ENCODE measurements at regions not wholly inside any gene's neighbourhood (a gene's known extent, or its start where the extent isn't known, plus 50 kb on each side); places are given as distances from the start of the nearest gene placed in this dataset.

DNA sequence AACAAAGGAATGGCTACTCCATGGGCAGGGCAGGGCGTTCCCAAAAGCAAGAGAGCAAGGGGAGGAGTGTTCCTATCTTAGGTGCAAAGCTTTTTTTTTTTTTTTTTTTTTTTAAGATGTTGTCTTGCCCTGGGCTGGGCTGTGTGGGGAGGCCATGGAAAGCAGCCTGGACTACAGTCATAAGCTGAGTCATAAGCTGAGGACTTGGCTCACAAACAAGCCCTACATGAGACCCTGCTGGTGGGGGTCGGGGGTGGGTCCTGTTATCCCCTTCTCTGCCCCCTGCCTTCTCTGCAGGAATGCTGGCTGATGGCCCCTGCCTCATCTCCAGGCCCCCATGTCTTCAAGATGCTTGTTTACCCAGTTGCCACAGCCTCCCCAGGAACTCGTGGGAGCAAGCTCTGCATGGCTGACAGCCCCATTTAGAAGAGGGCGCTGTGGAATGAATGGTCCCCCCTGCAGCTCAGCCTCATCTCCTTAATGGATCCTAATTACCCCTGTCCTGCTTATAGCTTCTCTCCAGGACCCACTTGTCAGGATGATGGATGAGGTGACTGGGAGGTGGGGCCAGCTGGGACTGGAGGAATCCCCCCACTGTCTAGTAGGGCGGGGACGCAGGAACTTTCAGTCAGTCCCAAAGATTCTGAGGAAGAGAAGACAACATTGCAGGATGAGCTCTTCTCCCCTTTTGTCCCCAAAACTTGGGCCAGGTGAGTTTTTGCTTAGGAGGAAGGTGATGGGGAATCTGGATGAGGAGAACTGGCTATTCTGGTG is 340.8 kb upstream of the PODXL start:
- ATAC-seq (replicated peaks), result no peak
- Mint-ChIP-seq H3K4me3 (no peak overlapping the region), H3K36me3 (ENCODE audit: low read depth) (no peaks in the 10 kb centered on the region), H3K27me3 (peaks cover 12% of the 10 kb centered on the region), H3K27ac (no peak overlapping the region), H3K4me1 (no peaks in the 10 kb centered on the region), H3K9me3 (peaks cover under 1% of the 10 kb centered on the region)

GRCh38 chr7:131896165-131896863 is 339.9 kb upstream of the PODXL start:
- ATAC-seq (replicated peaks), result no peak
- H3K4me3 Mint-ChIP-seq, result no peak overlapping the region
- peaks cover 15% of the 10 kb centered on the region for H3K27me3 Mint-ChIP-seq
- no peak overlapping the region for H3K27ac Mint-ChIP-seq
- H3K36me3 Mint-ChIP-seq (ENCODE audit: low read depth), result no peaks in the 10 kb centered on the region
- no peaks in the 10 kb centered on the region for H3K9me3 Mint-ChIP-seq
- no peaks in the 10 kb centered on the region for H3K4me1 Mint-ChIP-seq

DNA sequence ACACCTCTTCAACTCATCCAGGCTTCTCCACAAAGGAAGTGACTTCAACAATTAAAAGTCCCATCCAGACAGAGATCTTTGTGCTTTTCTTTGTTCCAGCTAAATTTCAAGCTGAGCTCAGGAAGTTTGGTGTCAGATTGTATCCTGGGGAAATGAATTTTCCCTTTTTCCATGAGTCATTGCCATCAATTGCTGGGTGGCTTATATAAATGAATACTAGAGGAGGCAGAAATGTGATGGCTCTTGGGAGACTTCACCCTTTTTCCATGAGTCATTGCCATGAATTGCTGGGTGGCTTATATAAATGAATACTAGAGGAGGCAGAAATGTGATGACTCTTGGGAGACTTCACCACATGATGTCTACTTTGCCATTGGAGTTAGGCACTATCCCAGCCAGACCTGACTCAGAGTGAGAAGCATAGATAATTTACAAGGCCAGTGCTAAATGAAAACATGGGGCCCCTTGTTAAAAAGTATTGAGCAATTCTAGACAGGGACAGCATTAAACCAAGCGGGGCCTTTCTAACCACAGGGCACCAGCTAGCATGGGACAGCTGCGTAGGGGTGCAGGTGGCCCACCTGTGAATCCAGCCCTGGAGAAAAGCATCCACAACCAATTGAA is 339.2 kb upstream of the PODXL start:
- no peaks in the 10 kb centered on the region for H3K4me1 Mint-ChIP-seq
- no peak overlapping the region for H3K27ac Mint-ChIP-seq
- peaks cover 15% of the 10 kb centered on the region for H3K27me3 Mint-ChIP-seq
- no peaks in the 10 kb centered on the region for H3K36me3 Mint-ChIP-seq (ENCODE audit: low read depth)
- H3K4me3 Mint-ChIP-seq, result no peak overlapping the region
- no peaks in the 10 kb centered on the region for H3K9me3 Mint-ChIP-seq
- peak; percentile 34 for ATAC-seq (replicated peaks)

- Mint-ChIP-seq H3K9me3 (no peaks in the 10 kb centered on the region), H3K4me3 (no peak overlapping the region), H3K4me1 (no peaks in the 10 kb centered on the region), H3K27me3 (peaks cover 15% of the 10 kb centered on the region), H3K36me3 (ENCODE audit: low read depth) (no peaks in the 10 kb centered on the region), H3K27ac (no peak overlapping the region)
- no peak for ATAC-seq (replicated peaks)
These were observed 337.4 kb upstream of the PODXL start for GRCh38 chr7:131893631-131894340.

- ATAC-seq (replicated peaks), result no peak
- Mint-ChIP-seq H3K27me3 (peaks cover 15% of the 10 kb centered on the region), H3K36me3 (ENCODE audit: low read depth) (no peaks in the 10 kb centered on the region), H3K27ac (no peak overlapping the region), H3K9me3 (peaks cover 8% of the 10 kb centered on the region), H3K4me1 (no peaks in the 10 kb centered on the region), H3K4me3 (no peak overlapping the region)
These were observed 333.7 kb upstream of the PODXL start for GRCh38 chr7:131890176-131890575.

GRCh38 chr7:131889572-131890150 is 333.2 kb upstream of the PODXL start:
- no peak overlapping the region for H3K4me3 Mint-ChIP-seq
- ATAC-seq (replicated peaks), result no peak
- no peaks in the 10 kb centered on the region for H3K4me1 Mint-ChIP-seq
- H3K36me3 Mint-ChIP-seq (ENCODE audit: low read depth), result no peaks in the 10 kb centered on the region
- H3K27ac Mint-ChIP-seq, result no peak overlapping the region
- H3K9me3 Mint-ChIP-seq, result peaks cover 9% of the 10 kb centered on the region
- peaks cover 12% of the 10 kb centered on the region for H3K27me3 Mint-ChIP-seq

- no peaks in the 10 kb centered on the region for H3K4me1 Mint-ChIP-seq
- peaks cover 10% of the 10 kb centered on the region for H3K27me3 Mint-ChIP-seq
- no peak overlapping the region for H3K27ac Mint-ChIP-seq
- H3K9me3 Mint-ChIP-seq, result peaks cover 9% of the 10 kb centered on the region
- ATAC-seq (replicated peaks), result no peak
- H3K4me3 Mint-ChIP-seq, result no peak overlapping the region
- no peaks in the 10 kb centered on the region for H3K36me3 Mint-ChIP-seq (ENCODE audit: low read depth)
These were observed 327.3 kb upstream of the PODXL start for GRCh38 chr7:131883769-131884168.

- Mint-ChIP-seq H3K9me3 (peaks cover 9% of the 10 kb centered on the region), H3K27me3 (peaks cover 10% of the 10 kb centered on the region), H3K4me3 (no peak overlapping the region), H3K36me3 (ENCODE audit: low read depth) (no peaks in the 10 kb centered on the region), H3K27ac (no peak overlapping the region), H3K4me1 (no peaks in the 10 kb centered on the region)
- no peak for ATAC-seq (replicated peaks)
These were observed 326.8 kb upstream of the PODXL start for GRCh38 chr7:131883196-131883595.

DNA sequence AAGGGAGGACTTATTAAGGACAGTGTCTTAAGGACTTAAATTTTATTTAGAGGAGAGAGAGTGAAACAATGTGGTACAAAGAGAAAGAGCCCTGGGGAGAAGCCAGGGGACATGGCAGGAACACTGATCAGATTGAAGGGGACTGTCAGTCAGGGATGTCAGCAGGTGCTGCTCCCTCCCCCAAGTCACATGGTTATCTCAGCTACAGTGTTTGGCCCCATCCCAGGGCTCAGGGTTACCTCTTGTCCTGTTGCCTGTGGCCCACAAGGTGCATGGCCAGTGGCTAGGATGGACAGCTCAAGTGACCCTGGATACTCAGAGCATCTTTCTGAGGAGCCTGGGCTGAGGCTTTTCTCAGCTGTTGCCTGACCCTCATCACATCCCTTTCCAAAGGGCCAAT is 325.9 kb upstream of the PODXL start:
- no peaks in the 10 kb centered on the region for H3K4me1 Mint-ChIP-seq
- H3K36me3 Mint-ChIP-seq (ENCODE audit: low read depth), result no peaks in the 10 kb centered on the region
- ATAC-seq (replicated peaks), result no peak
- peaks cover 9% of the 10 kb centered on the region for H3K9me3 Mint-ChIP-seq
- no peak overlapping the region for H3K4me3 Mint-ChIP-seq
- H3K27me3 Mint-ChIP-seq, result peaks cover 10% of the 10 kb centered on the region
- no peak overlapping the region for H3K27ac Mint-ChIP-seq

GRCh38 chr7:131880078-131880477 is 323.6 kb upstream of the PODXL start:
- no peaks in the 10 kb centered on the region for H3K4me1 Mint-ChIP-seq
- no peak overlapping the region for H3K27ac Mint-ChIP-seq
- H3K4me3 Mint-ChIP-seq, result no peak overlapping the region
- H3K9me3 Mint-ChIP-seq, result no peaks in the 10 kb centered on the region
- H3K27me3 Mint-ChIP-seq, result peaks cover 3% of the 10 kb centered on the region
- H3K36me3 Mint-ChIP-seq (ENCODE audit: low read depth), result no peaks in the 10 kb centered on the region
- ATAC-seq (replicated peaks), result no peak

DNA sequence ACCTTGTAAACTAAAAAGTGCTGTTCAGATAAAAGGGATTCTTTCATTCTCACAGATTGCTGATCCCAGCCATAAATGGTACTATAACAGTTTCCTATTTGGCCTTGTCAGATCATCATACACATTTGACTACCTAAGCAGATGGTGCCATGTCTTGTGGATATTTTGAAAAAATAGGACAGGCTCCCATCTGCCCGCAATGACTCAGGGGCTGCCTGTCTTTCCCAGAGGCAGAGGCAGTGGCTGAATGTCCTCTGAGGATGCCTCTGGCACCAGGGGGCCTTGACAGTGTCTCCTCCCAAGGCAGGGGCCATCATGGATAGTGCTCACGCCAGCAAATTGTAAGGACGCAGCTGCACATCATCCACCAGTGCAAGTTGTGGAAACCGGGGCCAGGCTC is 323.0 kb upstream of the PODXL start:
- no peak for ATAC-seq (replicated peaks)

DNA sequence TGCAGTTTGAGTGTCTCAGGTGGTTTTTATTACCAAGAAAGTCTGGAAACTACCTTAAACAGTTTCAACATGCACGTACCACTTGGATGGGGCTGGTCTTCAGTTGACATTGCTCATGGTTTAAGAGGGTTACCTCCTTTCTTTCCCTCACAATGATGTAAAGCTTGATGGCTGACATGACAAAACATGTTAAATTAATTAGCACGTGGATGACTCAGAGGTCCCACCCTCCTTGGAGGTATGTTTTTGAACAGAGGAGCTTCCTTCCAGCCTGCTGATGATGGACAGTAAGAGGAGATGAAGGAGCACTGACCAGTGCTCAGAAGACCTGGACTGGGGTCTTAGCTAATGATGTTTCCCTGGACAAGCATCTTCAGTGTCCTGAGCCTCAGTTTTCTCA is 322.3 kb upstream of the PODXL start:
- Mint-ChIP-seq H3K27ac (no peak overlapping the region), H3K27me3 (peaks cover 3% of the 10 kb centered on the region), H3K36me3 (ENCODE audit: low read depth) (no peaks in the 10 kb centered on the region), H3K9me3 (no peaks in the 10 kb centered on the region), H3K4me3 (no peak overlapping the region), H3K4me1 (no peaks in the 10 kb centered on the region)
- no peak for ATAC-seq (replicated peaks)

More for the DNA sequence above, 323.0 kb upstream of the PODXL start:
- no peaks in the 10 kb centered on the region for H3K9me3 Mint-ChIP-seq
- no peaks in the 10 kb centered on the region for H3K36me3 Mint-ChIP-seq (ENCODE audit: low read depth)
- no peaks in the 10 kb centered on the region for H3K4me1 Mint-ChIP-seq
- H3K4me3 Mint-ChIP-seq, result no peak overlapping the region
- no peak overlapping the region for H3K27ac Mint-ChIP-seq
- H3K27me3 Mint-ChIP-seq, result peaks cover 3% of the 10 kb centered on the region

- Mint-ChIP-seq H3K27me3 (peaks cover 12% of the 10 kb centered on the region), H3K36me3 (ENCODE audit: low read depth) (no peaks in the 10 kb centered on the region), H3K27ac (no peak overlapping the region), H3K9me3 (no peaks in the 10 kb centered on the region), H3K4me3 (no peak overlapping the region), H3K4me1 (no peaks in the 10 kb centered on the region)
- no peak for ATAC-seq (replicated peaks)
These were observed 317.2 kb upstream of the PODXL start for GRCh38 chr7:131873581-131873980.

GRCh38 chr7:131869986-131870385 is 313.6 kb upstream of the PODXL start:
- Mint-ChIP-seq H3K27ac (no peak overlapping the region), H3K9me3 (no peaks in the 10 kb centered on the region), H3K36me3 (ENCODE audit: low read depth) (no peaks in the 10 kb centered on the region), H3K4me1 (no peaks in the 10 kb centered on the region), H3K27me3 (peaks cover 12% of the 10 kb centered on the region), H3K4me3 (no peak overlapping the region)
- ATAC-seq (replicated peaks), result no peak

Data from activated T-helper 17 cell treated with anti-CD3 and anti-CD28 coated beads, Interleukin-2, amount 50 U/mL, for 72 hours (primary cell).